ENCODE measurements at regions not wholly inside any gene's neighbourhood (a gene's known extent, or its start where the extent isn't known, plus 50 kb on each side); places are given as distances from the start of the nearest gene placed in this dataset.

DNA sequence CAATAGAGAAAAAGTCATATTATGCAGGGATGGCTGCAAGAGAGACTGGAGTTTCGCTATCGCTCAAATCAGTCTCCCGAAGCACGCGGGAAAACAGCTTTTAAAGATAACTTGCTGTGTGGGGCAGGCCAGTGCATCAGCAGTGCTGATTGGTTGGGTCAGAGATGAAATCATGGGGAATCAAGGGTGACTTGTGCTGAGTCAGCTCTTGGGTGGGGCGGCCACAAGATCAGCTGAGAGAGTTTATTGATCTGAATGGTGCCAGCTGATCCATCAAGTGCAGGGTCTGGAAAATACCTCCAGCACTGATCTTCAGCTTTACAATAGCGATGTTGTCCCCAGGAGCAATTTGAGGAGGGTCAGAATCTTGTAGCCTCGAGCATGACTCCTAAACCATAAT is 430.5 kb downstream of the RBFOX1 start:
- Histone ChIP-seq H3K9ac (ENCODE audit: low read depth, low read length) (no peak overlapping the region), H3K9me3 (ENCODE audit: control insufficient read depth, insufficient read depth, low read length) (no peaks in the 10 kb centered on the region), H3K36me3 (ENCODE audit: control insufficient read depth, insufficient read depth, low read length) (no peaks in the 10 kb centered on the region), H3K4me3 (ENCODE audit: low read depth, low read length) (no peak overlapping the region), H3K4me1 (ENCODE audit: control insufficient read depth, insufficient read depth, low read length) (peaks cover 46% of the 10 kb centered on the region), H3K27me3 (ENCODE audit: control insufficient read depth, insufficient read depth, low read length) (no peaks in the 10 kb centered on the region)
